ENCODE measurements at regions not wholly inside any gene's neighbourhood (a gene's known extent, or its start where the extent isn't known, plus 50 kb on each side); places are given as distances from the start of the nearest gene placed in this dataset.
"Not testable (repeated sequence)": the region's sequence is repeated elsewhere in the genome, so short reads cannot be mapped to it uniquely, and the experiment has no call there.

DNA sequence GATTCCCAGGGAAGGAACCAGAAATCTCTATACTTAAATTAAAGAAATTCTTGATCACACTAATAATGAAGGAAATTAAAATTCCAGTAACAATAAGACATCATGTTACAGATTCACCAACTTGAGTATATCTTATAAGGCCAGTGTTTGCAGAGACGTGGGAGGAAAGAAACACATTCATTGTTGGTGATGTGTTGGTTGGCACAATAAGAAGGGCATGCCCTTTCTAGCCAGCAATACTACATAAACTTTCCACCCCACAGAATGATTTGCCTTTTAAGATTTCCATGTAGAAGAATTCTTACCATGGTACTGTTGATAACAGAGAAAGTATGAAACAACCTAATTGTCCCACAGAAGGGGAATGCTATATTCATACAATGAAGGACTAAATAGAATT, 581.5 kb downstream of the STIM2 start:
- Mint-ChIP-seq H3K36me3 (ENCODE audit: low read depth) (no peaks in the 10 kb centered on the region), H3K4me1 (peaks cover 6% of the 10 kb centered on the region), H3K9me3 (peaks cover 2% of the 10 kb centered on the region), H3K27ac (ENCODE audit: unreplicated experiment) (no peak overlapping the region), H3K4me3 (no peak overlapping the region), H3K27me3 (ENCODE audit: low read depth) (no peaks in the 10 kb centered on the region)
- no peak for TF ChIP-seq CTCF (conservative IDR thresholded peaks at IDR 0.05)
- no peak for DNase-seq (ENCODE audit: low read depth, low spot score)

DNA sequence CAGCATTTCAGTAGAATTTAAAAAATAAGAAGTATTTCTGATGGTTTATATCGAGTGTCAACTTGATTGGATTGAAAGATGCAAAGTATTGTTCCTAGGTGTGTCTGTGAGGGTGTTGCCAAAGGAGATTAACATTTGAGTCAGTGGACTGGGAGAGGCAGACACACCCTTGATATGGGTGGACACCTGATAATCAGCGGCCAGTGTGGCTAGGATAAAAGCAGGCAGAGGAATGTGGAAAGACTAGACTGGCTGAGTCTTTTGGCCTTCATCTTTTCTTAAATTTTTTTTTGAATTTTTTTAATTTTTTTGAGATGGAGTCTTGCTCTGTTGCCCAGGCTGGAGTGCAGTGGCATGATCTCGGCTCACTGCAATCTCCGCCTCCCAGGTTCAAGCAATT, 582.0 kb downstream of the STIM2 start:
- H3K27ac Mint-ChIP-seq (ENCODE audit: unreplicated experiment); H3K9me3 Mint-ChIP-seq; H3K4me1 Mint-ChIP-seq; H3K27me3 Mint-ChIP-seq (ENCODE audit: low read depth); H3K36me3 Mint-ChIP-seq (ENCODE audit: low read depth); H3K4me3 Mint-ChIP-seq; DNase-seq (ENCODE audit: low read depth, low spot score): not testable (repeated sequence)

- no peak for TF ChIP-seq CTCF (conservative IDR thresholded peaks at IDR 0.05)
- H3K4me1 Mint-ChIP-seq: peaks cover 8% of the 10 kb centered on the region
- no peaks in the 10 kb centered on the region for H3K27me3 Mint-ChIP-seq (ENCODE audit: low read depth)
- no peaks in the 10 kb centered on the region for H3K36me3 Mint-ChIP-seq (ENCODE audit: low read depth)
- peaks cover 4% of the 10 kb centered on the region for H3K9me3 Mint-ChIP-seq
- H3K4me3 Mint-ChIP-seq: no peak overlapping the region
- H3K27ac Mint-ChIP-seq (ENCODE audit: unreplicated experiment): no peak overlapping the region
- no peak for DNase-seq (ENCODE audit: low read depth, low spot score)
Observed at GRCh38 chr4:27463816-27464215, 603.2 kb downstream of the STIM2 start.

GRCh38 chr4:27467351-27467750, 606.7 kb downstream of the STIM2 start:
- H3K27ac Mint-ChIP-seq (ENCODE audit: unreplicated experiment): no peak overlapping the region
- H3K27me3 Mint-ChIP-seq (ENCODE audit: low read depth): no peaks in the 10 kb centered on the region
- peaks cover 8% of the 10 kb centered on the region for H3K4me1 Mint-ChIP-seq
- H3K4me3 Mint-ChIP-seq: no peak overlapping the region
- TF ChIP-seq CTCF (conservative IDR thresholded peaks at IDR 0.05): no peak
- DNase-seq (ENCODE audit: low read depth, low spot score): no peak
- no peaks in the 10 kb centered on the region for H3K36me3 Mint-ChIP-seq (ENCODE audit: low read depth)
- H3K9me3 Mint-ChIP-seq: peaks cover 3% of the 10 kb centered on the region

DNA sequence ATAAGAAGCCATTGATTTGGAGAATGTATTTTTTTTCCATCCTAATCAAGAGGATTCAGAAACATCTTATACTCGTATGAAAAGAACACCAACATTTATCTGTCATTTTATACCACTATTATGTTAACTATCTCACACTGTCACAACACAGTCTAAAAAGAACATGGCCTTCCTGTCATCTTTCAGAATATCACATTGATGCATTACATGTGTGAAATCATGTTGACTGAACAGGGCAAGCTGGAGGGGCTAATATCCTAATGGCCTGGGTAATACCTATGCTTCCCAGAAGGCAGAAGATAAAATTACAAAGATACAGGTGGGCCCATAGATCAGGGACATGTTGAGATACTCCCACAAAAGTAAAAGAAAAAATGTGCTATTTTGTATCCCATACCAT, 611.7 kb downstream of the STIM2 start:
- H3K27me3 Mint-ChIP-seq (ENCODE audit: low read depth): no peaks in the 10 kb centered on the region
- H3K4me3 Mint-ChIP-seq: no peak overlapping the region
- no peaks in the 10 kb centered on the region for H3K36me3 Mint-ChIP-seq (ENCODE audit: low read depth)
- no peak overlapping the region for H3K27ac Mint-ChIP-seq (ENCODE audit: unreplicated experiment)
- TF ChIP-seq CTCF (conservative IDR thresholded peaks at IDR 0.05): no peak
- peaks cover 8% of the 10 kb centered on the region for H3K4me1 Mint-ChIP-seq
- peaks cover 3% of the 10 kb centered on the region for H3K9me3 Mint-ChIP-seq
- no peak for DNase-seq (ENCODE audit: low read depth, low spot score)

DNA sequence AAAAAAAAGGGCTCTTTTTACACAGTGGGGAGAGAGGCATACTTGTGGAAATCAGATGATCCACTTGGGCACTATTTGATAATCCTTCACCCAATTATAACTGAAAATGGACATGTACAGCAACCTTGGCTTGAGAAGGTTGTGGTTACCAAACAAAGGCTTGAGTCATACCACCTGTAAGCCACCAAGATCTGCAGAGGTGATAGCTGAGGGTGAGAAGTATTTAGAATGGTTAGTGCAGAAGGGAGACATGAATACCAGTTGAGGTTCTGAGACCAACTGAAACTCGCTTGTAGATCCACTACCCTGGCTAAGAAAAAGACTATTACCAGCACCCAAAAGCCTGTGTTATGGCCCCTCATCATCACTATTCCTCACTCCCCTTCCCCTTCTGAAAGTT, 614.0 kb downstream of the STIM2 start:
- H3K27ac Mint-ChIP-seq (ENCODE audit: unreplicated experiment): no peak overlapping the region
- no peaks in the 10 kb centered on the region for H3K27me3 Mint-ChIP-seq (ENCODE audit: low read depth)
- H3K4me1 Mint-ChIP-seq: peaks cover 8% of the 10 kb centered on the region
- no peak for DNase-seq (ENCODE audit: low read depth, low spot score)
- no peak overlapping the region for H3K4me3 Mint-ChIP-seq
- H3K9me3 Mint-ChIP-seq: peaks cover 3% of the 10 kb centered on the region
- no peaks in the 10 kb centered on the region for H3K36me3 Mint-ChIP-seq (ENCODE audit: low read depth)
- TF ChIP-seq CTCF (conservative IDR thresholded peaks at IDR 0.05): no peak

Measured in neural crest cell (in vitro differentiated cells).